Osteoblast (primary cell): ENCODE measurements at regions not wholly inside any gene's neighbourhood (a gene's known extent, or its start where the extent isn't known, plus 50 kb on each side); places are given as distances from the start of the nearest gene placed in this dataset.

ENCODE experiments used
- DNase-seq: peaks from one replicate; pipeline ENCODE4 v3.0.0; 2011; ENCODE audit warnings: low spot score, mixed read lengths; ENCODE audit not compliant: insufficient read length; ENCODE audit errors: missing footprints
- H2AFZ ChIP-seq: 2 replicates; pipeline ENCODE4 v1.6.0; 2011; ENCODE audit warnings: mild to moderate bottlenecking, low read length
- H3K27ac ChIP-seq: 2 replicates; pipeline ENCODE4 v1.5.1; 2011; ENCODE audit warnings: mild to moderate bottlenecking, low read depth, low read length, moderate library complexity
- H3K27me3 ChIP-seq: 2 replicates; pipeline ENCODE4 v1.6.0; 2012; ENCODE audit warnings: mild to moderate bottlenecking, control low read depth, inconsistent platforms, low read length, moderate library complexity; ENCODE audit not compliant: insufficient read depth
- H3K36me3 ChIP-seq: 2 replicates; pipeline ENCODE4 v1.5.1; 2011; ENCODE audit warnings: mild to moderate bottlenecking, low read length, control low read depth, moderate library complexity; ENCODE audit not compliant: insufficient read depth
- H3K4me1 ChIP-seq: 2 replicates; pipeline ENCODE4 v1.5.1; 2011; ENCODE audit warnings: mild to moderate bottlenecking, low read length, control low read depth, moderate library complexity; ENCODE audit not compliant: insufficient read depth
- H3K4me2 ChIP-seq: 2 replicates; pipeline ENCODE4 v1.6.0; 2011; ENCODE audit warnings: mild to moderate bottlenecking, low read length; ENCODE audit not compliant: insufficient read depth
- H3K4me3 ChIP-seq: fragments of 200-600 bp; sonication (generic); 3 replicates; pipeline ENCODE4 v1.5.1; 2012; ENCODE audit warnings: mild to moderate bottlenecking, low read length, inconsistent platforms; ENCODE audit not compliant: insufficient read depth
- H3K79me2 ChIP-seq: 2 replicates; pipeline ENCODE4 v1.6.0; 2012; ENCODE audit warnings: mild to moderate bottlenecking, low read length, control low read depth, inconsistent platforms; ENCODE audit not compliant: insufficient read depth
- H3K9me3 ChIP-seq: 2 replicates; pipeline ENCODE4 v1.5.1; 2011; ENCODE audit warnings: low read depth, low read length, control low read depth
- H4K20me1 ChIP-seq: 2 replicates; pipeline ENCODE4 v1.6.0; 2012; ENCODE audit warnings: mild to moderate bottlenecking, low read length, control low read depth; ENCODE audit not compliant: insufficient read depth
- CTCF ChIP-seq: IDR thresholded peaks from 2 replicates; pipeline ENCODE4 v1.5.1; 2011; ENCODE audit warnings: mild to moderate bottlenecking, low read depth, low read length, moderate library complexity; ENCODE audit errors: extremely low read depth

- no peak for DNase-seq
- no peaks in the 10 kb centered on the region for H3K27me3 ChIP-seq
Measured at GRCh38 chr11:104781719-104782376, 116.4 kb downstream of the CASP12 start.

GRCh38 chr11:104781037-104781436 lies 117.2 kb downstream of the CASP12 start:
- Histone ChIP-seq H3K9me3 (no peaks in the 10 kb centered on the region), H3K27me3 (no peaks in the 10 kb centered on the region), H3K27ac (no peak overlapping the region), H3K4me1 (no peaks in the 10 kb centered on the region), H3K4me2 (no peak overlapping the region), H4K20me1 (no peaks in the 10 kb centered on the region), H3K4me3 (no peak overlapping the region), H3K36me3 (no peaks in the 10 kb centered on the region), H2AFZ (no peak overlapping the region), H3K79me2 (no peaks in the 10 kb centered on the region)
- no peak for DNase-seq
- TF ChIP-seq CTCF = no peak

More at GRCh38 chr11:104781719-104782376, 116.4 kb downstream of the CASP12 start:
- H3K27ac ChIP-seq = no peak overlapping the region
- no peaks in the 10 kb centered on the region for H3K79me2 ChIP-seq
- H3K4me3 ChIP-seq = no peak overlapping the region
- H4K20me1 ChIP-seq = no peaks in the 10 kb centered on the region
- no peaks in the 10 kb centered on the region for H3K36me3 ChIP-seq
- H2AFZ ChIP-seq = no peak overlapping the region
- no peak overlapping the region for H3K4me2 ChIP-seq
- no peaks in the 10 kb centered on the region for H3K4me1 ChIP-seq
- no peak for TF ChIP-seq CTCF
- H3K9me3 ChIP-seq = no peaks in the 10 kb centered on the region

GRCh38 chr11:104776501-104777170 lies 121.6 kb downstream of the CASP12 start:
- no peak for TF ChIP-seq CTCF
- no peak overlapping the region for H3K4me2 ChIP-seq
- DNase-seq = no peak
- no peaks in the 10 kb centered on the region for H3K36me3 ChIP-seq
- no peak overlapping the region for H3K27ac ChIP-seq
- no peaks in the 10 kb centered on the region for H3K27me3 ChIP-seq
- H2AFZ ChIP-seq = no peak overlapping the region
- no peak overlapping the region for H3K4me3 ChIP-seq
- no peaks in the 10 kb centered on the region for H3K9me3 ChIP-seq
- H4K20me1 ChIP-seq = no peaks in the 10 kb centered on the region
- no peaks in the 10 kb centered on the region for H3K79me2 ChIP-seq
- no peaks in the 10 kb centered on the region for H3K4me1 ChIP-seq

- H3K27ac ChIP-seq = no peak overlapping the region
- H2AFZ ChIP-seq = no peak overlapping the region
- no peaks in the 10 kb centered on the region for H3K27me3 ChIP-seq
- H3K9me3 ChIP-seq = no peaks in the 10 kb centered on the region
- no peak for DNase-seq
- H3K36me3 ChIP-seq = no peaks in the 10 kb centered on the region
- H3K4me1 ChIP-seq = no peaks in the 10 kb centered on the region
- H3K4me3 ChIP-seq = no peak overlapping the region
- no peaks in the 10 kb centered on the region for H3K79me2 ChIP-seq
- no peak for TF ChIP-seq CTCF
- no peaks in the 10 kb centered on the region for H4K20me1 ChIP-seq
- H3K4me2 ChIP-seq = no peak overlapping the region
Measured at GRCh38 chr11:104774578-104774977, 123.7 kb downstream of the CASP12 start.
